ENCODE measurements at regions not wholly inside any gene's neighbourhood (a gene's known extent, or its start where the extent isn't known, plus 50 kb on each side); places are given as distances from the start of the nearest gene placed in this dataset.

GRCh38 chr6:99711302-99711701, 104.7 kb downstream of the PRDM13 start:
- TF ChIP-seq CTCF (IDR thresholded peaks at IDR 0.05), result no peak
- TF ChIP-seq EP300 (IDR thresholded peaks at IDR 0.05), result no peak
- TF ChIP-seq POLR2A (IDR thresholded peaks at IDR 0.05), result no peak

Data from ovary (tissue), 3 donors.